HAP-1 (cell line): ENCODE measurements at regions not wholly inside any gene's neighbourhood (a gene's known extent, or its start where the extent isn't known, plus 50 kb on each side); places are given as distances from the start of the nearest gene placed in this dataset.

Experiments
- DNase-seq, 2 experiments: peaks; one replicate each; pipeline ENCODE4 v3.0.0-alpha.2; 2016 to 2020; ENCODE audit warnings: low spot score in 2 of 2
- H3K27me3 ChIP-seq: fragments of 250-450 bp; sonication (Bioruptor Pico); 2 replicates; pipeline ENCODE4 v1.5.1; 2020; ENCODE audit warnings: low read depth, mild to moderate bottlenecking, moderate library complexity
- H3K36me3 ChIP-seq: fragments of 250-450 bp; sonication (Bioruptor Pico); replicated peaks from 2 replicates; pipeline ENCODE4 v1.5.1; 2020; ENCODE audit warnings: mild to moderate bottlenecking
- H3K4me1 ChIP-seq: fragments of 250-450 bp; sonication (Bioruptor Pico); 2 replicates; pipeline ENCODE4 v1.5.1; 2020; ENCODE audit warnings: mild to moderate bottlenecking
- H3K4me3 ChIP-seq: fragments of 250-450 bp; sonication (Bioruptor Pico); 2 replicates; pipeline ENCODE4 v1.5.1; 2020; ENCODE audit warnings: mild to moderate bottlenecking, moderate library complexity
- H3K9me3 ChIP-seq: fragments of 250-450 bp; sonication (Bioruptor Pico); 2 replicates; pipeline ENCODE4 v1.5.1; 2020; ENCODE audit warnings: mild to moderate bottlenecking, moderate library complexity
- in situ Hi-C: fragments of 300-500 bp; cut with MboI; formaldehyde crosslinking; loops from 3 replicates; pipeline ENCODE4 v1.14.3; 2020; ENCODE audit warnings: low sequenced_read_pairs, inconsistent platforms, mixed read lengths

- in situ Hi-C loops = no loop called here
- Histone ChIP-seq H3K27me3 (no peaks in the 10 kb centered on the region), H3K36me3 (no peaks in the 10 kb centered on the region), H3K4me3 (no peak overlapping the region), H3K9me3 (no peaks in the 10 kb centered on the region), H3K4me1 (no peaks in the 10 kb centered on the region)
- DNase-seq = no peak
Observed at GRCh38 chr14:50011242-50011641, 105.1 kb downstream of the VCPKMT start.

GRCh38 chr14:50012644-50013043 lies 103.7 kb downstream of the VCPKMT start:
- no peaks in the 10 kb centered on the region for H3K36me3 ChIP-seq
- no peaks in the 10 kb centered on the region for H3K9me3 ChIP-seq
- in situ Hi-C loops = no loop called here
- H3K4me3 ChIP-seq = no peak overlapping the region
- no peaks in the 10 kb centered on the region for H3K4me1 ChIP-seq
- no peak for DNase-seq
- no peaks in the 10 kb centered on the region for H3K27me3 ChIP-seq

GRCh38 chr14:50013198-50013918 lies 103.0 kb downstream of the VCPKMT start:
- H3K27me3 ChIP-seq = no peaks in the 10 kb centered on the region
- no peak overlapping the region for H3K4me3 ChIP-seq
- no peaks in the 10 kb centered on the region for H3K9me3 ChIP-seq
- H3K4me1 ChIP-seq = no peaks in the 10 kb centered on the region
- no peak for DNase-seq
- H3K36me3 ChIP-seq = no peaks in the 10 kb centered on the region
- in situ Hi-C loops = no loop called here

DNA sequence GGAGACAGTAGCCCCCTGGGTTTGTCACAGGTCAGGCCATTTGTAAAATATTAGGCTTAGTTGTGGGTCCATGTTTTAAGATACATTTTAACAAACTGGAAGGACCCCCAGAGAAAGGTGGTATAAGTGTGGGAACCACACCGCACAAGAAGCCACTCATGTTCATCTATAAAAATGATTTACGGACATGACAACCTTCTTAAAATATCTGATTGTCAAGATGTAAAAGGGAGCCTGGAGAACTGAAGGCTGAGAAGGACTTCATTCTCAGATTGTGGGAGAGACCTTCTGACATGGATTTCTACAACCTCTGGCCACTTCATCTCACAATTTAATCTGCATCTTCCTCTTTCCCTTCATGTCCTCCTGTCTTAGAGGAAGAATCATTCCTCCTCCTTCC lies 102.4 kb downstream of the VCPKMT start:
- Histone ChIP-seq H3K36me3 (no peaks in the 10 kb centered on the region), H3K4me3 (no peak overlapping the region), H3K27me3 (no peaks in the 10 kb centered on the region), H3K9me3 (no peaks in the 10 kb centered on the region), H3K4me1 (no peaks in the 10 kb centered on the region)
- no peak for DNase-seq
- in situ Hi-C loops = no loop called here

- in situ Hi-C loops = no loop called here
- no peak overlapping the region for H3K4me3 ChIP-seq
- H3K27me3 ChIP-seq = no peaks in the 10 kb centered on the region; the same call in 1 of the 2 replicates
- H3K36me3 ChIP-seq = no peaks in the 10 kb centered on the region
- H3K9me3 ChIP-seq = no peaks in the 10 kb centered on the region
- no peak for DNase-seq
- H3K4me1 ChIP-seq = no peaks in the 10 kb centered on the region
Observed at GRCh38 chr14:50014809-50015430, 101.5 kb downstream of the VCPKMT start.

GRCh38 chr14:50015716-50016115 lies 100.7 kb downstream of the VCPKMT start:
- Histone ChIP-seq H3K9me3 (no peaks in the 10 kb centered on the region), H3K27me3 (no peaks in the 10 kb centered on the region; the same call in 1 of the 2 replicates), H3K4me3 (no peak overlapping the region), H3K4me1 (no peaks in the 10 kb centered on the region), H3K36me3 (no peaks in the 10 kb centered on the region)
- in situ Hi-C loops = no loop called here
- DNase-seq = no peak

DNA sequence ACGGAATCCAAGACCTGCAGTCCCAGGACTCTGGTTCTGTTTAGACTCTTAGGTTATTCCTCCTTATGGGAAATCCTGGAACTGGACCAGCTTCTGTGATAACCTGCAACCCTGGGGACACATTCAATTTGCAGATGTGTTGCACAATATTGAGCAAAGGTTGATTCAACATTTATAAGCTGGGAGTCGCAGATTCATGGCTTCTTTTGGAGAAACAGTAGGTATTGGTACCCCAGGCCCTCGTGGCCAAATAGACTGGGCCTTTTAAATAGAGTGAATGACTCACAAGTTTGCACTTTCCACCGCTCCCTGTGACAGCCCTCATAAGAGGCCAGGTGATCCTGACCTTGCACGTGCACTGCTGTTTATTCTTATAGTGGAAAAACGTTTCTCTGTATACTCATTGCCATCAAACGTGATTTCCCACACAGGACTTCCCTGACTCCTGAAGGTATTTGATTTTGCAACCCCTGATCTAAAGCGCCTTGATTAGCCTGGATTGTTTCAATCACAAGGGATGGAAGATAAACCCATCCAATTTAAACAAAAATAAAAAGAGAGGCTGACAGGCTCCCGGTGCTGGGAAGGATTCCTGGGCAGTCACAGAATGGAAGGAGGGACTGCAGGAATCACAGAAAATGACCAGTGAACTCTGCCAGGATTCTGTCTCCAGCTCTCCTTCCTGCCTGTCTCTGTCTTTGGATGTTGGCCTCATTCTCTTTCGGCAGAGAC lies 98.0 kb downstream of the VCPKMT start:
- Histone ChIP-seq H3K27me3 (no peaks in the 10 kb centered on the region; the same call in 1 of the 2 replicates), H3K9me3 (no peaks in the 10 kb centered on the region; the same call in 1 of the 2 replicates), H3K4me1 (no peaks in the 10 kb centered on the region), H3K36me3 (no peaks in the 10 kb centered on the region), H3K4me3 (no peak overlapping the region)
- in situ Hi-C loops = no loop called here
- DNase-seq = no peak

DNA sequence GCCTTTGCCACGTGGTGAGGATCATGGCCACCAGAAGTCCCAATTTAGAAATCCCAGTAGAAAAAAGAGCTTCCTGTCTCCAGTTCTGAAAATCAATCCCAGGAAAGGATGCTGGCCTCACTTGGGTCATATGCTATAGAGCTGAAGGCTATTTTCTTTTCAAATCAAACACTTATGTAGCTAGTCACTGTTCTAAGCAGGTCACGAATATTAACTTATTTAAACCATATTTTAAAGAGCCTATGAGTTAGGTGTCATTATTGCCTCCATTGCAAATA lies 97.5 kb downstream of the VCPKMT start:
- DNase-seq = no peak
- H3K36me3 ChIP-seq = no peaks in the 10 kb centered on the region
- in situ Hi-C loops = no loop called here
- no peaks in the 10 kb centered on the region for H3K4me1 ChIP-seq
- no peaks in the 10 kb centered on the region; the same call in 1 of the 2 replicates for H3K9me3 ChIP-seq
- no peaks in the 10 kb centered on the region; the same call in 1 of the 2 replicates for H3K27me3 ChIP-seq
- H3K4me3 ChIP-seq = no peak overlapping the region

DNA sequence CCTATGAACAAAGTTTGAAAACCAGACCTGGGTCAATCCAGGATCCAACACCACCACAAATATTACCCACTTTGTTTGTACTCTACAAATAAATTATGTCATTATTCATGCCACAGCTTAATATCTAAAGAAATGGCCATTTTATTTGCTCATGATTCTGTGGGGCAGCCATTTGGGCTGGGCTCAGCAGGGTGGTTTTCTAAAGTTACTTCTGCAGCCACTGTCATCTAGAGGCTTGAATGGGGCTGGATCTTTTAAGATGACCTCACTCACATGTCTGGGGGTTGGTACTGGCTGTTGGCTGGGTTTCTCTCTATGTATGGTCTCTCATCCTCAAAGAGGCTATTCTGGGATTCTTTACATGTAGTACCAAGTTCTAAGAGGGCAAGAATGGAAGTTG lies 96.2 kb downstream of the VCPKMT start:
- Histone ChIP-seq H3K36me3 (no peaks in the 10 kb centered on the region), H3K4me1 (no peaks in the 10 kb centered on the region), H3K9me3 (no peaks in the 10 kb centered on the region; the same call in 1 of the 2 replicates), H3K4me3 (no peak overlapping the region), H3K27me3 (no peaks in the 10 kb centered on the region; the same call in 1 of the 2 replicates)
- DNase-seq = no peak
- in situ Hi-C loops = no loop called here

DNA sequence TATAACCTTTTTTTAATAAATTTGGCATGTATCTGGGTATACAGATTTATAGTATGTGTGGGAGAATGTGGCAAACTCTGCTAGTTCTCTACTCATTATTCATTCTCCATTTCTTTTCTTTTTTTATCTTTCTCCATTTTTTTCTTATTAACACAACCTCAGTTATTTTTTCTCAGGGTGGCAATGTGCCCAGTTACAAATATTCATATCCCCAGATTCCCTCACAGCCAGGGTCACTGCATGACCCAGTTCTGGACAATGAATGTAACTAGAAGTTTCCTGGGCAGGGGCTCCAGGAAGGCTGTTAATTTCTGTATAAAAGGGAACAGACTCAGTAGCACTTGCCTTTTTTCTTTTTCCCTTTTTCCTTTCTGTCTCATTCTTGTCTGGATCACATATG lies 95.6 kb downstream of the VCPKMT start:
- no peaks in the 10 kb centered on the region for H3K4me1 ChIP-seq
- H3K27me3 ChIP-seq = no peaks in the 10 kb centered on the region; the same call in 1 of the 2 replicates
- H3K4me3 ChIP-seq = no peak overlapping the region
- in situ Hi-C loops = no loop called here
- no peaks in the 10 kb centered on the region for H3K36me3 ChIP-seq
- DNase-seq = no peak
- no peaks in the 10 kb centered on the region; the same call in 1 of the 2 replicates for H3K9me3 ChIP-seq

GRCh38 chr14:50021261-50022031 lies 94.9 kb downstream of the VCPKMT start:
- Histone ChIP-seq H3K4me3 (no peak overlapping the region), H3K9me3 (no peaks in the 10 kb centered on the region; the same call in 1 of the 2 replicates), H3K27me3 (no peaks in the 10 kb centered on the region; the same call in 1 of the 2 replicates), H3K4me1 (no peaks in the 10 kb centered on the region), H3K36me3 (no peaks in the 10 kb centered on the region)
- in situ Hi-C loops = no loop called here
- DNase-seq = no peak

- in situ Hi-C loops = no loop called here
- DNase-seq = no peak
Observed at GRCh38 chr14:50022661-50023060, 93.7 kb downstream of the VCPKMT start.

DNA sequence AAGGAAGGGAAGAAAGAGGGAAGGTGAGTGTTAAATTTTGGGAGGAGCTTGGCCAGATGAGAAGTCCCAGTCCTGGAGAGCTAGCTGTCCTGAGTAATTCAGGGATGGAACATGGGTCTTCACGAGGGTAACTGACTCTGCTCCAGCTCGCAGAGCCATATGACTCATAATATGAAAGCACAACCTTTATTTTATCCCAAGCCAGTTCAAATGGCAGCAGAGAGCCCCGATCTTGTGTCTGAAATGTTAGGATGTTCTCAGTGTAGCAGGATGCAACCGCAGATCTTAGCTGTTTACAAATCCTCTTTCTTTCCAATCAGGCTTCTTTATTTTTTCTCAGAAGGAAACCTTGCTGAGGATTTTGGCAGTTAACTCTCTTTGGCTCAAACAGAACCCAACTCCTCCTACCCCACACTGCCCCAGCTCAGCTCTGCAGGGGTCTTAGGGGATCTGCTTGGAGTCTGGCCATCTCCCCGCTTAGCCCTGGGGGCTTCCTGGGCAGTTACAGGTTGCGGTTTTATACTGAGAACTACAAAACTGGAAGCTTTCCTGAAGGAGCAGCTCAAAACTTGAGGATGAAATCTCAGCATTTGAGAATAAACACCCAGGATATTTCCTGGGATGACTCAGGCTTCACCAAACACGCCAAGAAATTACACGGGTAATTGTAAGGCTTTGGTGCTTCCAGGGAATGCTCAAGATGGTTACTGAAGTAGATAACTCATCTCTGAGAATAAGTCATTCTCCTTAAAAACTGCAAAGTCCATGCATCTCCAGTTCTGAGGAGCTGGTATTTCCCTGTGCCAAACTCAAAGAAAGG lies 92.5 kb downstream of the VCPKMT start:
- no peaks in the 10 kb centered on the region; the same call in 1 of the 2 replicates for H3K9me3 ChIP-seq
- DNase-seq = no peak

More at GRCh38 chr14:50022661-50023060, 93.7 kb downstream of the VCPKMT start:
- no peaks in the 10 kb centered on the region; the same call in 1 of the 2 replicates for H3K9me3 ChIP-seq
- no peak overlapping the region for H3K4me3 ChIP-seq
- H3K4me1 ChIP-seq = no peaks in the 10 kb centered on the region
- H3K36me3 ChIP-seq = no peaks in the 10 kb centered on the region
- H3K27me3 ChIP-seq = no peaks in the 10 kb centered on the region; the same call in 1 of the 2 replicates

More for the DNA sequence above, 92.5 kb downstream of the VCPKMT start:
- H3K4me3 ChIP-seq = no peak overlapping the region
- no peaks in the 10 kb centered on the region; the same call in 1 of the 2 replicates for H3K27me3 ChIP-seq
- H3K36me3 ChIP-seq = no peaks in the 10 kb centered on the region
- no peaks in the 10 kb centered on the region for H3K4me1 ChIP-seq
- in situ Hi-C loops = no loop called here
